HEK293 (cell line): ENCODE measurements at regions not wholly inside any gene's neighbourhood (a gene's known extent, or its start where the extent isn't known, plus 50 kb on each side); places are given as distances from the start of the nearest gene placed in this dataset.
A peak's percentile ranks its signal among the peaks of the same experiment; 100 is the strongest.

Source experiments
- CTCF ChIA-PET: fragments of 350-600 bp; formaldehyde crosslinking; extraction: SDS; loops from one replicate; lab custom pipeline; 2021; ENCODE audit warnings: antibody characterized with exemption; lab: Yijun Ruan, JAX
- POLR2A ChIA-PET: fragments of 300-600 bp; formaldehyde crosslinking; extraction: SDS; loops from one replicate; lab custom pipeline; 2020; ENCODE audit warnings: antibody characterized with exemption, inconsistent platforms; lab: Yijun Ruan, JAX
- H3K27ac ChIP-seq: fragments of 200-500 bp; sonication (Bioruptor generic); 2 replicates; pipeline ENCODE4 v1.5.1; 2014; ENCODE audit warnings: low read depth, low read length, control low read depth, inconsistent platforms; ENCODE audit errors: extremely low read depth
- H3K36me3 ChIP-seq, 2 experiments: fragments of 200-500 bp in 1 of 2; sonication (Bioruptor generic) in 1 of 2; 1 replicate in 1 of 2; 2 replicates in 1 of 2; pipeline ENCODE4 v1.5.1; 2014 to 2017; ENCODE audit warnings: inconsistent platforms in 2 of 2, low read length in 2 of 2; ENCODE audit not compliant: control insufficient read depth in 2 of 2, insufficient read depth in 1 of 2
- H3K4me1 ChIP-seq: fragments of 200-500 bp; sonication (Bioruptor generic); 2 replicates; pipeline ENCODE4 v1.5.1; 2014; ENCODE audit warnings: mild to moderate bottlenecking, low read length, inconsistent platforms; ENCODE audit not compliant: control insufficient read depth, insufficient read depth
- H3K4me3 ChIP-seq: 2 replicates; pipeline ENCODE4 v1.5.1; 2011; ENCODE audit warnings: low read depth, mild to moderate bottlenecking, control low read depth, low read length, moderate library complexity
- H3K9me3 ChIP-seq: fragments of 200-500 bp; sonication (Bioruptor generic); 2 replicates; pipeline ENCODE4 v1.5.1; 2014; ENCODE audit warnings: low read depth, low read length, inconsistent platforms; ENCODE audit not compliant: control insufficient read depth, insufficient read depth
- MZF1 ChIP-seq: fragments of 450-650 bp; formaldehyde crosslinking; IDR thresholded peaks from 2 replicates; pipeline ENCODE4 v1.5.1; 2017; ENCODE audit warnings: missing biosample characterization, missing genetic modification characterization, borderline replicate concordance
- SALL2 ChIP-seq: fragments of 450-650 bp; formaldehyde crosslinking; IDR thresholded peaks from 2 replicates; pipeline ENCODE4 v1.5.0; 2017; ENCODE audit warnings: missing biosample characterization, mild to moderate bottlenecking, missing genetic modification characterization, borderline replicate concordance
- SCRT2 ChIP-seq: fragments of 450-650 bp; formaldehyde crosslinking; IDR thresholded peaks from 2 replicates; pipeline ENCODE4 v1.5.1; 2016; ENCODE audit warnings: missing biosample characterization, missing genetic modification characterization
- SETDB1 ChIP-seq: IDR thresholded peaks from one replicate; pipeline ENCODE4 v1.6.1; 2017; ENCODE audit warnings: mild to moderate bottlenecking, low read length, moderate library complexity, mixed read lengths; ENCODE audit not compliant: insufficient read length
- SP2 ChIP-seq: fragments of 450-650 bp; formaldehyde crosslinking; IDR thresholded peaks from 2 replicates; pipeline ENCODE4 v1.5.1; 2016; ENCODE audit warnings: missing biosample characterization, missing genetic modification characterization
- TRIM28 ChIP-seq: IDR thresholded peaks from 2 replicates; pipeline ENCODE4 v1.6.1; 2011; ENCODE audit warnings: low read length, control low read depth, borderline replicate concordance
- WT1 ChIP-seq: fragments of 450-650 bp; formaldehyde crosslinking; IDR thresholded peaks from 2 replicates; pipeline ENCODE4 v1.5.1; 2016; ENCODE audit warnings: missing biosample characterization, missing genetic modification characterization
- YY1 ChIP-seq: fragments of 450-650 bp; formaldehyde crosslinking; IDR thresholded peaks from 2 replicates; pipeline ENCODE4 v1.5.1; 2018; ENCODE audit warnings: missing biosample characterization, missing genetic modification characterization
- ZBTB17 ChIP-seq: fragments of 450-650 bp; formaldehyde crosslinking; IDR thresholded peaks from 2 replicates; pipeline ENCODE4 v1.5.1; 2016; ENCODE audit warnings: missing biosample characterization, missing genetic modification characterization
- ZNF155 ChIP-seq: fragments of 450-650 bp; formaldehyde crosslinking; IDR thresholded peaks from 2 replicates; pipeline ENCODE4 v1.5.1; 2016; ENCODE audit warnings: missing biosample characterization, missing genetic modification characterization
- ZNF184 ChIP-seq: fragments of 450-650 bp; IDR thresholded peaks from 2 replicates; pipeline ENCODE4 v1.5.1; 2018; ENCODE audit warnings: missing biosample characterization, mild to moderate bottlenecking, missing genetic modification characterization
- ZNF19 ChIP-seq: fragments of 450-650 bp; formaldehyde crosslinking; IDR thresholded peaks from 2 replicates; pipeline ENCODE4; 2016; ENCODE audit warnings: missing biosample characterization, missing genetic modification characterization, low read depth
- ZNF2 ChIP-seq: fragments of 450-650 bp; formaldehyde crosslinking; IDR thresholded peaks from 2 replicates; pipeline ENCODE4 v1.5.1; 2016; ENCODE audit warnings: missing biosample characterization, missing genetic modification characterization
- ZNF274 ChIP-seq, 2 experiments: fragments of 200-500 bp in 1 of 2; fragments of 450-650 bp in 1 of 2; sonication (Bioruptor generic) in 1 of 2; formaldehyde crosslinking in 1 of 2; IDR thresholded peaks; 2 replicates each; pipeline versions ENCODE4 v1.5.1 to v1.6.1; 2014 to 2016; ENCODE audit warnings: borderline replicate concordance in 1 of 2, inconsistent platforms in 1 of 2, low read length in 1 of 2, missing biosample characterization in 1 of 2, missing genetic modification characterization in 1 of 2
- ZNF354C ChIP-seq: fragments of 450-650 bp; formaldehyde crosslinking; IDR thresholded peaks from 2 replicates; pipeline ENCODE4 v1.5.1; 2016; ENCODE audit warnings: missing biosample characterization, missing genetic modification characterization, low read depth, borderline replicate concordance
- ZNF394 ChIP-seq: fragments of 450-650 bp; formaldehyde crosslinking; IDR thresholded peaks from 2 replicates; pipeline ENCODE4 v1.5.1; 2016; ENCODE audit warnings: missing biosample characterization, missing genetic modification characterization, mild to moderate bottlenecking, moderate library complexity, borderline replicate concordance
- ZNF501 ChIP-seq: fragments of 450-650 bp; formaldehyde crosslinking; IDR thresholded peaks from 2 replicates; pipeline ENCODE4 v1.5.1; 2016; ENCODE audit warnings: missing biosample characterization, missing genetic modification characterization
- ZNF610 ChIP-seq: fragments of 450-650 bp; formaldehyde crosslinking; IDR thresholded peaks from 2 replicates; pipeline ENCODE4 v1.5.1; 2016; ENCODE audit warnings: missing biosample characterization, missing genetic modification characterization, borderline replicate concordance
- ZNF658 ChIP-seq: fragments of 450-650 bp; formaldehyde crosslinking; IDR thresholded peaks from 2 replicates; pipeline ENCODE4; 2016; ENCODE audit warnings: missing biosample characterization, missing genetic modification characterization
- ZNF677 ChIP-seq: fragments of 450-650 bp; IDR thresholded peaks from 2 replicates; pipeline ENCODE4 v1.5.0; 2018; ENCODE audit warnings: missing biosample characterization, mild to moderate bottlenecking, missing genetic modification characterization, moderate library complexity
- ZNF777 ChIP-seq: fragments of 450-650 bp; formaldehyde crosslinking; IDR thresholded peaks from 2 replicates; pipeline ENCODE4 v1.5.1; 2017; ENCODE audit warnings: missing biosample characterization, missing genetic modification characterization, borderline replicate concordance
- ZNF791 ChIP-seq: fragments of 450-650 bp; formaldehyde crosslinking; IDR thresholded peaks from 2 replicates; pipeline ENCODE4 v1.5.1; 2016; ENCODE audit warnings: missing biosample characterization, missing genetic modification characterization
- ZNF830 ChIP-seq: fragments of 450-650 bp; IDR thresholded peaks from 2 replicates; pipeline ENCODE4 v1.5.0; 2018; ENCODE audit warnings: missing biosample characterization, missing genetic modification characterization, low read depth, mild to moderate bottlenecking, moderate library complexity
- ZNF837 ChIP-seq: fragments of 450-650 bp; formaldehyde crosslinking; IDR thresholded peaks from 2 replicates; pipeline ENCODE4 v1.5.1; 2016; ENCODE audit warnings: missing biosample characterization, missing genetic modification characterization
- TF ChIP-seq, protein P1 (sequence below): fragments of 450-650 bp; formaldehyde crosslinking; IDR thresholded peaks from 2 replicates; pipeline ENCODE4 v1.5.1; 2016; ENCODE audit warnings: missing biosample characterization, missing genetic modification characterization
- TF ChIP-seq, protein P2 (sequence below): fragments of 450-650 bp; formaldehyde crosslinking; conservative IDR thresholded peaks from 2 replicates; pipeline ENCODE4 v1.5.1; 2016; ENCODE audit warnings: low read depth, missing biosample characterization, missing genetic modification characterization
- TF ChIP-seq, protein P3 (sequence below): fragments of 450-650 bp; formaldehyde crosslinking; IDR thresholded peaks from 2 replicates; pipeline ENCODE4 v1.5.1; 2016; ENCODE audit warnings: missing biosample characterization, missing genetic modification characterization

DNA sequence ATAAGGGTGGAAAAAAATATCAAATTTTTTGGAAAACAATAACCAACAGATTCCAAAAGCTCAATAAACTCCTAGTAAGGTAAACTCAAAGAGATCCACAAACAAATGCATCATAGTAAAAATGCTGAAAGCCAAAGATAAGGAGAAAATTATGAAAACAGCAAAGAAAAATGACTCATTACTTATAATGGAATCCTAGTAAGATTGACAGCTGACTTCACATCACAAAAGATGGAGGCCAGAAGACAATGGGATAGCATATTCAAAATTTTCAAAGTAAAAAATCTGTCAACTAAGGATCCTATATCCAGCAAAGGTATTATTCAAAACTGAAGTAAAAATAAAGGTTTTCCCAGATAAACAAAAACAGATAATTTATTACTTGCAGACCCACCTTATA, 183.4 kb upstream of the VIPR2 start (continued):
- TF ChIP-seq TRIM28: peak; percentile 99
- no peak for TF ChIP-seq ZNF837 (tag by site-specific recombination)
- TF ChIP-seq YY1 (tag by site-specific recombination): no peak
- no peak for TF ChIP-seq ZNF354C (tag by site-specific recombination)
- TF ChIP-seq SETDB1: peak; percentile 98
- no peak for TF ChIP-seq ZNF155 (tag by site-specific recombination)
- 0 out of 2 replicates have a peak, but pooled peaks have one; percentile 25 for TF ChIP-seq ZNF610 (tag by site-specific recombination)
- 0 out of 2 replicates have a peak, but pooled peaks have one; percentile 13 for TF ChIP-seq ZNF394 (tag by site-specific recombination)
- 0 out of 2 replicates have a peak, but pooled peaks have one; percentile 1 for TF ChIP-seq SCRT2 (tag by site-specific recombination)
- TF ChIP-seq ZNF677 (tag by site-specific recombination): no peak
- TF ChIP-seq ZNF777 (tag by site-specific recombination): no peak
- TF ChIP-seq ZNF184: no peak
- TF ChIP-seq ZNF830 (tag by site-specific recombination): no peak
- TF ChIP-seq, protein P1, sequence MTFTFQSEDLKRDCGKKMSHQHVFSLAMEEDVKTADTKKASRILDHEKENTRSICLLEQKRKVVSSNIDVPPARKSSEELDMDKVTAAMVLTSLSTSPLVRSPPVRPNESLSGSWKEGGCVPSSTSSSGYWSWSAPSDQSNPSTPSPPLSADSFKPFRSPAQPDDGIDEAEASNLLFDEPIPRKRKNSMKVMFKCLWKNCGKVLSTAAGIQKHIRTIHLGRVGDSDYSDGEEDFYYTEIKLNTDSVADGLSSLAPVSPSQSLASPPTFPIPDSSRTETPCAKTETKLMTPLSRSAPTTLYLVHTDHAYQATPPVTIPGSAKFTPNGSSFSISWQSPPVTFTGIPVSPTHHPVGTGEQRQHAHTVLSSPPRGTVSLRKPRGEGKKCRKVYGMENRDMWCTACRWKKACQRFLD (tag by site-specific recombination): no peak
- no peak for TF ChIP-seq SALL2 (tag by site-specific recombination)
- TF ChIP-seq ZBTB17 (tag by site-specific recombination): no peak
- no peak for TF ChIP-seq WT1 (tag by site-specific recombination)
- TF ChIP-seq, protein P2, sequence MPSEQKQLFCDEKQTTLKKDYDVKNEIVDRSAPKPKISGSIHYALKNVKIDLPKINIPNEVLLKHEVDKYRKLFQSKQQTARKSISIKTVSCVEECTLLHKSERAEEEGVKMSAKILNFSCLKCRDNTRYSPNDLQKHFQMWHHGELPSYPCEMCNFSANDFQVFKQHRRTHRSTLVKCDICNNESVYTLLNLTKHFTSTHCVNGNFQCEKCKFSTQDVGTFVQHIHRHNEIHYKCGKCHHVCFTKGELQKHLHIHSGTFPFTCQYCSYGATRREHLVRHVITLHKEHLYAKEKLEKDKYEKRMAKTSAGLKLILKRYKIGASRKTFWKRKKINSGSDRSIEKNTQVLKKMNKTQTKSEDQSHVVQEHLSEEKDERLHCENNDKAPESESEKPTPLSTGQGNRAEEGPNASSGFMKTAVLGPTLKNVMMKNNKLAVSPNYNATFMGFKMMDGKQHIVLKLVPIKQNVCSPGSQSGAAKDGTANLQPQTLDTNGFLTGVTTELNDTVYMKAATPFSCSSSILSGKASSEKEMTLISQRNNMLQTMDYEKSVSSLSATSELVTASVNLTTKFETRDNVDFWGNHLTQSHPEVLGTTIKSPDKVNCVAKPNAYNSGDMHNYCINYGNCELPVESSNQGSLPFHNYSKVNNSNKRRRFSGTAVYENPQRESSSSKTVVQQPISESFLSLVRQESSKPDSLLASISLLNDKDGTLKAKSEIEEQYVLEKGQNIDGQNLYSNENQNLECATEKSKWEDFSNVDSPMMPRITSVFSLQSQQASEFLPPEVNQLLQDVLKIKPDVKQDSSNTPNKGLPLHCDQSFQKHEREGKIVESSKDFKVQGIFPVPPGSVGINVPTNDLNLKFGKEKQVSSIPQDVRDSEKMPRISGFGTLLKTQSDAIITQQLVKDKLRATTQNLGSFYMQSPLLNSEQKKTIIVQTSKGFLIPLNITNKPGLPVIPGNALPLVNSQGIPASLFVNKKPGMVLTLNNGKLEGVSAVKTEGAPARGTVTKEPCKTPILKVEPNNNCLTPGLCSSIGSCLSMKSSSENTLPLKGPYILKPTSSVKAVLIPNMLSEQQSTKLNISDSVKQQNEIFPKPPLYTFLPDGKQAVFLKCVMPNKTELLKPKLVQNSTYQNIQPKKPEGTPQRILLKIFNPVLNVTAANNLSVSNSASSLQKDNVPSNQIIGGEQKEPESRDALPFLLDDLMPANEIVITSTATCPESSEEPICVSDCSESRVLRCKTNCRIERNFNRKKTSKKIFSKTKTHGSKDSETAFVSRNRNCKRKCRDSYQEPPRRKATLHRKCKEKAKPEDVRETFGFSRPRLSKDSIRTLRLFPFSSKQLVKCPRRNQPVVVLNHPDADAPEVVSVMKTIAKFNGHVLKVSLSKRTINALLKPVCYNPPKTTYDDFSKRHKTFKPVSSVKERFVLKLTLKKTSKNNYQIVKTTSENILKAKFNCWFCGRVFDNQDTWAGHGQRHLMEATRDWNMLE (tag by site-specific recombination): no peak
- TF ChIP-seq, protein P3, sequence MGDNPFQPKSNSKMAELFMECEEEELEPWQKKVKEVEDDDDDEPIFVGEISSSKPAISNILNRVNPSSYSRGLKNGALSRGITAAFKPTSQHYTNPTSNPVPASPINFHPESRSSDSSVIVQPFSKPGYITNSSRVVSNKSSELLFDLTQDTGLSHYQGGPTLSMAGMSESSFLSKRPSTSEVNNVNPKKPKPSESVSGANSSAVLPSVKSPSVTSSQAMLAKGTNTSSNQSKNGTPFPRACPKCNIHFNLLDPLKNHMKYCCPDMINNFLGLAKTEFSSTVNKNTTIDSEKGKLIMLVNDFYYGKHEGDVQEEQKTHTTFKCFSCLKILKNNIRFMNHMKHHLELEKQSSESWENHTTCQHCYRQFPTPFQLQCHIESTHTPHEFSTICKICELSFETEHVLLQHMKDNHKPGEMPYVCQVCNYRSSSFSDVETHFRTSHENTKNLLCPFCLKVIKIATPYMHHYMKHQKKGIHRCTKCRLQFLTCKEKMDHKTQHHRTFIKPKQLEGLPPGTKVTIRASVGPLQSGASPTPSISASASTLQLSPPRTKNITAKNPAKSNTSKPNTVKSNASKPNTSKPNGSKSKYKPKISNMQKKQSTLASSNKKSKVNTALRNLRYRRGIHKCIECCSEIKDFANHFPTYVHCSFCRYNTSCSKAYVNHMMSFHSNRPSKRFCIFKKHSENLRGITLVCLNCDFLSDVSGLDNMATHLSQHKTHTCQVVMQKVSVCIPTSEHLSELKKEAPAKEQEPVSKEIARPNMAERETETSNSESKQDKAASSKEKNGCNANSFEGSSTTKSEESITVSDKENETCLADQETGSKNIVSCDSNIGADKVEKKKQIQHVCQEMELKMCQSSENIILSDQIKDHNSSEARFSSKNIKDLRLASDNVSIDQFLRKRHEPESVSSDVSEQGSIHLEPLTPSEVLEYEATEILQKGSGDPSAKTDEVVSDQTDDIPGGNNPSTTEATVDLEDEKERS (tag by site-specific recombination): peak; percentile 50; the same call in 1 of the 2 replicates

DNA sequence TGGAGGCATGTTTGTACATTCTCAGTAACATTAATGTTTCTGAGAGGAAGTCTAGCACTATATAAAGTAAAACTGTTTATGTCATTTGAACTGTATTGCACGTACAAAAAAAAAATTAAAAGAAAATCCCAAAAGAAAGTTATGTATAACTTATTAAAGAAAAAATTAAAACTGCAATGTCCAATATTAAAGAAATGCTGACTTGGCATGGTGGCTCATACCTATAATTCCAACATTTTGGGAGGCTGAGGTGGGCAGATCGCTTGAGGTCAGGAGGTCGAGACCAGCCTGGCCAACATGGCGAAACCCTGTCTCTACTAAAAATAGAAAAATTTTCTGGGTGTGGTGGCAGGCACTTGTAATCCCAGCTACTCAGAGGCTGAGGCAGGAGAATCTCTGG, 178.7 kb upstream of the VIPR2 start:
- H3K27ac ChIP-seq: no peak overlapping the region
- ChIA-PET POLR2A (no interaction called here), CTCF (no interaction called here)
- H3K4me1 ChIP-seq: no peaks in the 10 kb centered on the region
- no peaks in the 10 kb centered on the region for H3K36me3 ChIP-seq
- no peak overlapping the region for H3K4me3 ChIP-seq
- H3K9me3 ChIP-seq: no peaks in the 10 kb centered on the region
- TF ChIP-seq SP2: no peak
- no peak for TF ChIP-seq ZNF2
- TF ChIP-seq ZNF274 (IDR thresholded peaks at IDR 0.05; ENCODE audit: low read length): no peak
- no peak for TF ChIP-seq ZNF274 (tag by site-specific recombination; IDR thresholded peaks at IDR 0.05; ENCODE audit: borderline replicate concordance)
- no peak for TF ChIP-seq MZF1 (tag by site-specific recombination)
- no peak for TF ChIP-seq ZNF501 (tag by site-specific recombination)
- TF ChIP-seq ZNF830 (tag by site-specific recombination): no peak
- no peak for TF ChIP-seq ZNF791 (tag by site-specific recombination)
- no peak for TF ChIP-seq ZNF658 (tag by site-specific recombination)
- no peak for TF ChIP-seq ZNF19 (tag by site-specific recombination)
